ENCODE measurements at regions not wholly inside any gene's neighbourhood (a gene's known extent, or its start where the extent isn't known, plus 50 kb on each side); places are given as distances from the start of the nearest gene placed in this dataset.
"Not testable (repeated sequence)": the region's sequence is repeated elsewhere in the genome, so short reads cannot be mapped to it uniquely, and the experiment has no call there.

GRCh38 chr19:13712767-13713201 lies 51.5 kb upstream of the MRI1 start:
- no peak for DNase-seq

DNA sequence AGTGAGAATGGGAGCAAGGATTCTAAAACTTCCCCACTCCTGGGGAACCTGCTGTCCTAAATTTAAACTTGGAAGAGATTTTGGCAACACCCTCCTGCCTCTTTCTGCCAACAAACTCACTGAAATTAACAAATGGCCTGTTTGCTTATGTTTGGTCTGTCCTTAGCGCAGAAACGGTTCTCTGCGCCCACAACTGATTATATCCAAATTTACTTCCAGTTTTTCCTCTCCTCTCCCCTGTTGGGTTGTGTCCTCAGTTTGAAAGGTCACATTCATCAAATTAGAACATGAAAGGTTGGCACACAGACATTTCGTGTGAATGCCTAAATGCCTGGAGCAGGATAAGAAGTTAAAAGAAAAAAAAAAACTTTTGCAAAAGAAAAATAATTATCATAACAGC lies 56.4 kb upstream of the MRI1 start:
- DNase-seq = no peak

DNA sequence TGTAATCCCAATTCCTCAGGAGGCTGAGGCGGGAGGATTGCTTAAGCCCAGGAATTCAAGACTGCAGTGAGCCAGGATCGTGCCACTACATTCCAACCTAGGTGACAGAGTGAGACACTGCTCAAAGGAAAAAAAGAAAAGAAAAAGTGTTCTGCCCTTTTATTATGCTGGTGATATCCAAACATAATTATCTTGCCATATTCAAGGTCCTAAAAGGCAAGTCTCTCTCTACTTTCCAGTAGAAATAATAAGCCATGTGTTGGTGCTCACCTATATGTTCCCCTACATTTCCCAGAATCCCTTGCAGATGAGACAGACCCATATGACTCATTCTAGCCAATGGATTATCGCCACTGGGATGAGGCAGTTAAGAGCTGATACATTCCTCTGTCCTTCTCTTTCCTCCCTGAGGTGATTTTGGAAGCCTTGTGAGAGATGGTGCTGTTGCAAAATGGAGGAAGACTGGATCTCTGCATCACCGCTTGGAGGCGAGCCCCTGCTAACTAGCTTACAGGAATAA lies 58.3 kb upstream of the MRI1 start:
- no peak for DNase-seq

DNA sequence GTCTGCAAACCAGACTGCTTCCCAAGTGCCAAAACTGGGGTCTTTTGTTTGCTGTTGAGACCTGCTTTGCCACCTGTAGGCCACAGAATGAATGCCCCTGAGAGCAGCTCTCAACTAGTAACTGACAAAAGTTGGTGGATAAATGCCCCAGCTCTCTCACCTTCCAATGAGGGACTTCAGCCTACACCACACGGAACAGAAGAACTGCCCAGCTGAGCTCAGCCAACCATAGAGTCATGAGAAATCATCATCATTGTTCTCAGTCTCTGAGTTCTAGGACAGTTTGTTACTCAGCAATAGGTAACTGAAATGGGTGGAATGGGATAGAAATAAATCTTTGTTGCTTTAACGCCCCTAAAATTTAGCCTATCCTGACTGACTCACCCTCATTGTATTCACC lies 59.1 kb upstream of the MRI1 start:
- DNase-seq = no peak

- no peak for DNase-seq
Observed at GRCh38 chr19:13701624-13702023, 62.7 kb upstream of the MRI1 start.

- DNase-seq = no peak
Observed at GRCh38 chr19:13700621-13701020, 63.7 kb upstream of the MRI1 start.

- DNase-seq = no peak
Observed at GRCh38 chr19:13699786-13700185, 64.5 kb upstream of the MRI1 start.

DNA sequence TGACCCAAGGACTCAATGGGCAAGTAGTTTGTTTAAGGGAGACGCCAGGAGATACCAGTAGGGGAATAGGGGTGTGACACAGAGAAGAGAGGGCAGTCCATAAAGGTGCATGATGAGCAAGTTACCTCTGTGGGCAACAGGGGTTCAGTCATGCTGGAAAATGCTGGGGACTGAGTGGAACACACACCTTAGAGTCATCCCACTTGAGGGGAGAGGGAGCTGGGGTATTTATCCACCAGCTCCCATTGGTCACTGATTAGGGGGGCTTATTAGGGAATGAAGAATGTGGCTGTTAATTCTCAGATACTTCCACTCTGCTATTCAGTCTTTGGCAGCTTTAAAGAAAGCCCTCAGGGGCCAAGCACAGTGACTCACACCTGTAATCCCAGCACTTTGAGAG lies 67.5 kb upstream of the MRI1 start:
- DNase-seq = no peak

- no peak for DNase-seq
Observed at GRCh38 chr19:13693889-13694288, 70.4 kb upstream of the MRI1 start.

- DNase-seq = no peak
Observed at GRCh38 chr19:13691569-13692435, 72.5 kb upstream of the MRI1 start.

GRCh38 chr19:13689085-13689484 lies 75.2 kb upstream of the MRI1 start:
- DNase-seq = peak; percentile 10

- no peak for DNase-seq
Observed at GRCh38 chr19:13684021-13684420, 80.3 kb upstream of the MRI1 start.

DNA sequence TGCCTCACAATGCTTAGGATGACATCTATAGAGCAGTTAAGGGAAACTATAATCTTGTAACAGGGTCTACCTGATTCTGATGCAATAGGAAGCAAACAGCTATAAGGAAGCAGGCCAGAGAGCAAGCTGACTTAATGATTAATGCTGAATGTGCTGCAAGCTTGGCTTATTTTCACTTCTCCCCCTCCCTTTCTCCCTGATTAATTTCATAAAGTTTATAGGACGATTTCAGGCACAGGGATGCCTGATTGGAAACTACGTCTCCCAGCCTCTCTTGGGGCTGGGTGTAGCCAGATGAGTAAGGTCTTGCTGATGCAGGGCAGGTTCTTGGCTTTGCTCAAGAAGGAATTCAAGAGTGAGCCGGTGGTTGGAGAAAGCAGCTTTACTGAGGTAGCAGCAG lies 82.8 kb upstream of the MRI1 start:
- DNase-seq = no peak

GRCh38 chr19:13680708-13681360 lies 83.5 kb upstream of the MRI1 start:
- not testable (repeated sequence) for DNase-seq

- not testable (repeated sequence) for DNase-seq
Observed at GRCh38 chr19:13676967-13677366, 87.4 kb upstream of the MRI1 start.

DNA sequence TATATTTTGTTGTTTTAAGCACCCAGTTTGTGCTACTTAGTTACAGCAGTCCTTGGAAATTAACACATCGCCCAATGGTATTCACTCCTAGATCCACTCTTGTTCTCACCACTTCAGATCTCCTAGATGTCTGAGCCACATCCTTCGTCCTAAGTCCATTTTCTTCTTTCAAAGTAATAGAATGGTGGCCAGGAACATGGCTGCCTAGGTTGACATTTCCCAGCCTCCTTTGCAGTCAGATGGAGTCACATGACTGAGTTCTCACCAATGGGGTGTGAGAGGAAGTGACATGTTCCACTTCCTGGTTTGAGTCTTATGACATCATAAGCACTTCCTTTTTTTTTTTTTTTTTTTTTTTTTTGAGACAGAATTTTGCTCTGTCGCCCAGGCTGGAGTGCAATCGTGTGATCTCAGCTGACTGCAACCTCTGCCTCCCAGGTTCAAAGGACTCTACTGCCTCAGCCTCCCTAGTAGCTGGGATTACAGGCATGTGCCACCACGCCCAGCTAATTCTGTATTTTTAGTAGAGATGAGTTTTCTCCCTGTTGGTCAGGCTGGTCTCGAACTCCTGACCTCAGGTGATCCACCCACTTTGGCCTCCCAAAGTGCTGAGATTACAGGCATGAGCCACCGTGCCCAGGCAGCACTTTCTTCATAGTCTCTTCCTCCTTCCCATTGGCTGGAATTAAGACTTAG lies 91.7 kb upstream of the MRI1 start:
- peak; percentile 35 for DNase-seq

GRCh38 chr19:13670846-13671245 lies 93.5 kb upstream of the MRI1 start:
- no peak for DNase-seq

DNA sequence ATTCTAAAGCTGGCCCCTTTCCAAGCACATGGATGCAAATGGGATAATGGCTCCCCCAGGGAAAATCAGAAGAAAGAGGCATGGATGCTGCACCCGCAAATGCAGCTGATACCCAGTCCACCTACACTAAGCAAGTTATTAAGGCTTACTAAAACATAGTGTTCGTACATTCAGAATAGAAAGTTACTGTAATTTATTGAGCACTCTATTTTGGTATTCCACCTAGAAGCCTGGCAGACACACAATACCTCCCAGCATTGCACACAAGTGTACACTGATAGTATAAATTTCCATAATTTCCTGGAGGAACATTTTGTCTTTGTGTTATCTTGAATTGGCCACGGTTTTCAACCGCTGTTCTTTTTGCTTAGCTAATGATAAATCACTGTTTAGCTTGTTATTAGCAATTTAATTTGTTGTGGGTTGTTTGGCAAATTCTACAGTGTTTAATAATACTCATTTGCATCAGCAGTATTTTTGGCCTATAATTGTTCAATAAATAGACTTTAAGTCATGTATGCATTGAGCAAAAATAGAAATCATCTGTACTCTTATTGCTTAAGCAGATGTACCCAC lies 94.5 kb upstream of the MRI1 start:
- no peak for DNase-seq

GRCh38 chr19:13668964-13669363 lies 95.4 kb upstream of the MRI1 start:
- no peak for DNase-seq

DNA sequence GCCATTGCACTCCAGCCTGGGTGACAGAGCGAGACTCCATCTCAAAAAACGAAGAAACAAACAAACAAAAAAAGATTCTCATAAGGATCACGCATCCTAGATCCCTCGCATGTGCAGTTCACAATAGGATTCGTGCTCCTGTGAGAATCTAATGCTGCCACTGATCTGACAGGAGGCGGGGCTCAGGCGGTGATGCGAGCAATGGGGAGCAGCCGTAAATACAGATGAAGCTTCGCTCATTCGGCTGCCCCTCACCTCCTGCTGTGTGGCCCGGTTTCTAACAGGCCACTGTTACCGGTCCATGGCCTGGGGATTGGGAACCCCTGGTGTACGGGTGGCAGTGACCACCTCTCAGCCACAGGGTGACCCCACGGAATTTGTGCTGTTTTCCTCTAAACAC lies 98.2 kb upstream of the MRI1 start:
- no peak for DNase-seq

- no peak for DNase-seq
Observed at GRCh38 chr19:13665125-13665905, 99.0 kb upstream of the MRI1 start.

DNA sequence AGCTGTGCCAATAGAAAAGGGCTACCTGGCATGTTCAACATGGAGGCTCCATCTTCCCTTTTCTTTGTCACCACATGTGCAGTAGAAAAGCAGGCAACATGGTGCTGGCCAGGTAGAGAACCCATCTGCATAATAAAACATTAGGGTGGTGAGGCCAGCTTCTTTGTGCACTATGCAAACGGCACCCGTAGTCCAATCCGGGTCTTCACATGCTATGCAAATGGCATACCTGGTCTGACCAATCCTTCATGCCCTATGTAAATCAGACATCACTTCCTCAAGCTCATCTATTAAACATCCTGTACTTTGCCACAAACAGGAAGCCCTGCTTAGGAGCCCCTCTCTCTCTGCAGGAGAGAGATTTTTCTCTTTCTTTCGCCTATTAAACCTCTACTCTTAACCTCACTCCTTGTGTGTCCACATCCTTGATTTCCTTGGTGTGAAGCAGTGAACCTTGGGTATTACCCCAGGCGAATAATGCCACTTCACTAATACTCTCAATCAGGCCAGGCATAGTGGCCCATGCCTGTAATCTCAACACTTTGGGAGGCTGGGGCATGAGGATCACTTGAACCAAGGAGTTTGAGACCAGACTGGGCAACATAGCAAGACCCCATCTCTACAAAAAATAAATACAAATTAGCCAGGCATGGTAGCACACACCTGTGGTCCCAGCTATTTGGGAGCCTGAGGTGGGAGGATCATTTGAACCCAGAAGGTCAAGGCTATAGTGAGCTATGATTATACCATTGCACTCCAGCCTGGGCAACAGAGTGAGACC lies 111.3 kb upstream of the MRI1 start:
- DNase-seq = peak; percentile 73
